GM19455 (cell line): ENCODE measurements at regions not wholly inside any gene's neighbourhood (a gene's known extent, or its start where the extent isn't known, plus 50 kb on each side); places are given as distances from the start of the nearest gene placed in this dataset.

Experiments
- ATAC-seq: cut with Tn5 transposase; IDR thresholded peaks from one replicate; pipeline ENCODE4 v1.9.1; 2021; ENCODE audit not compliant: unreplicated experiment

GRCh38 chr10:94085766-94086437 lies 92.2 kb downstream of the PLCE1 start:
- no peak for ATAC-seq

- ATAC-seq = no peak
Measured at GRCh38 chr10:94088926-94089381, 95.2 kb downstream of the PLCE1 start.

GRCh38 chr10:94091649-94092048 lies 97.9 kb downstream of the PLCE1 start:
- no peak for ATAC-seq

- ATAC-seq = no peak
Measured at GRCh38 chr10:94092848-94093247, 99.1 kb downstream of the PLCE1 start.

GRCh38 chr10:94093286-94093905 lies 99.7 kb downstream of the PLCE1 start:
- no peak for ATAC-seq

- ATAC-seq = no peak
Measured at GRCh38 chr10:94094540-94094939, 100.8 kb downstream of the PLCE1 start.

GRCh38 chr10:94097656-94098055 lies 103.9 kb downstream of the PLCE1 start:
- ATAC-seq = no peak

GRCh38 chr10:94098896-94099295 lies 105.2 kb downstream of the PLCE1 start:
- ATAC-seq = no peak

GRCh38 chr10:94101894-94102293 lies 108.2 kb downstream of the PLCE1 start:
- ATAC-seq = no peak

GRCh38 chr10:94102436-94102835 lies 108.7 kb downstream of the PLCE1 start:
- ATAC-seq = no peak

- ATAC-seq = no peak
Measured at GRCh38 chr10:94103192-94103591, 109.5 kb downstream of the PLCE1 start.

GRCh38 chr10:94103801-94104221 lies 110.1 kb downstream of the PLCE1 start:
- no peak for ATAC-seq

- ATAC-seq = no peak
Measured at GRCh38 chr10:94104316-94105000, 110.7 kb downstream of the PLCE1 start.

- ATAC-seq = no peak
Measured at GRCh38 chr10:94105226-94105625, 111.5 kb downstream of the PLCE1 start.

GRCh38 chr10:94107191-94107590 lies 113.5 kb downstream of the PLCE1 start:
- no peak for ATAC-seq

- no peak for ATAC-seq
Measured at GRCh38 chr10:94108200-94108599, 114.5 kb downstream of the PLCE1 start.

GRCh38 chr10:94111367-94111766 lies 117.6 kb downstream of the PLCE1 start:
- no peak for ATAC-seq

- no peak for ATAC-seq
Measured at GRCh38 chr10:94112321-94112720, 118.6 kb downstream of the PLCE1 start.

- ATAC-seq = no peak
Measured at GRCh38 chr10:94115725-94116124, 122.0 kb downstream of the PLCE1 start.

GRCh38 chr10:94116848-94117247 lies 123.1 kb downstream of the PLCE1 start:
- no peak for ATAC-seq

GRCh38 chr10:94122211-94122610 lies 128.5 kb downstream of the PLCE1 start:
- no peak for ATAC-seq
